ENCODE measurements at regions not wholly inside any gene's neighbourhood (a gene's known extent, or its start where the extent isn't known, plus 50 kb on each side); places are given as distances from the start of the nearest gene placed in this dataset.

DNA sequence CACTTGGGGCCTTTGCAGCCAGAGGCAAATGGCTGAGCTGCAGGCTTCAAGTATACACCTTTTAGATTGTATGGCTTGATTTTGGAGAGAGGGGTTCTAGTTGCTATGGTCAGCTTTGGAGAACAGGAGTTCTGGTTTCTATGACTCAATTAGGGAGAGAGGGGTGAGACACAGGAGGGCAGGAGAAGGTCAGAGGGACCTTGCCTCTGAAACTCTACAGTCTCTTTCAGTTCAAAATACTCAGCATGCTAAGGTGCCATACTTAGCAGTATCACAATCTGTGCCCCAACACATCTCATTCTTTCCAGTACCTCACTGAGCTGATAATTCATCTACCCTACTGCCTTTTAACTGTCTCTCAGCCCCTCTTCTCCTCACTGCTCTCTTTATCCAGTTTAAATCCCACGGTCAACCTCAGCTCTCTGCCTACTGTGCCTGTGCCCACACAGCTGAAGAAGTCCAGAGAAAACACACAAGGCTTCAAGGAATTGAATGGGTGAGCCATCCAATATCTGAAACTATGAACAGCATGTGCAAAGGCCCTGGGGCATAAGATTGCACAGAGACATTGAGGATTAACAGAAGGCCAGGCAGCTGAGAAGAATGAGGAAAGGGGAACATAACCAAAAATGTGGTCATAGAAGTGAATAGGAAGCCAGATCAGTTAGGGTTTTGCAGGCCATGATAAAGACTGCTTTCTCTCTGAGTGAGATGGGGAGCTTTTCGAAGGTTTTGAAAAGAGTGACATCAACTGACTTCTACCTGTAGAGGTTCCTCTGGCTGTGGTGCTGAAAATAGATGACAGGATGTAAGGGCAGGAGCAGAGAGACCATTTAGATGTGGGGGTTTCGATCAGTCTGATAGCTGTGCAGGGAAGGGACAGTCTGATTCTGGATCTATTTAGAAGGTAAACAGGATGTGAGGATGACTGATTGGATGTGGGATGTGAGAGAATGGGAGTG is 54.5 kb upstream of the C3orf80 start:
- no peak for DNase-seq

DNA sequence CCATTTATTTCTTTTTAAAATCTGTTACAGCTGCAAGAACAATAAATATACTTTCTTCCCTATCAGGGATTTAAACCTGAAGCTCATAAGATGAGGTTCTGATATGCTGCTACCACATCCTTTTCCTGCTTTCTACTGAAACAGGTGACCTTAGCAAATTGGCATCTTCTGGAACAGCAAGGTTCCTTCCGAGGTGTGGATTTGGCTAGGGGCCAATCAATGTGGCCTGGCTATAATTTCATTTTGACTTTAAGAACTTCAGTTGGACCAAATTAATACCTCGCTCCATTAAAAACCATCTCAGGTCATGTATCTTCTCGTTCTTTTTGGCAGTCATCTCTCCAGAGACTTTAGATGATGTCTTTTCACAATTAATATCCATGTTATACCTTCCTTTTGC is 53.4 kb upstream of the C3orf80 start:
- DNase-seq: no peak

DNA sequence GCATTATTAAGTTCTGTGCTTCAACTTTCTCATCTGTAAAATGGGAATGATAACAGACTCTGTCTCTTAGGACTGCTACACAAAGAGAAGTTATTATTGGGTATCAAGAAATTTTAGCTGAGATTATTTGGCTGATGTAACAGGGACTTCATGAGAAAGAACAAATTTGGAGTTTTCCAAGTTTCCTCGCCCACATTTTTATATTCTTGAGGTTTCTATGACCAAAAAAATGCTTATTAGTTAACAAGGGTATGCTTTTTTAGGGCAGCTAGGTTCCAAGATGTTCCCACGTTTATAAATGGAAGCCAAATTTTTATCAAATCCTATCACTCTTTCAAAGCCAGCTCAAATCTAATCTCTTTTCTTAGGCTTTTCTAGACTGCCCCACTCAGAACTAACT is 50.6 kb upstream of the C3orf80 start:
- DNase-seq: no peak
